ENCODE measurements at regions not wholly inside any gene's neighbourhood (a gene's known extent, or its start where the extent isn't known, plus 50 kb on each side); places are given as distances from the start of the nearest gene placed in this dataset.
"Not testable (repeated sequence)": the region's sequence is repeated elsewhere in the genome, so short reads cannot be mapped to it uniquely, and the experiment has no call there.

DNA sequence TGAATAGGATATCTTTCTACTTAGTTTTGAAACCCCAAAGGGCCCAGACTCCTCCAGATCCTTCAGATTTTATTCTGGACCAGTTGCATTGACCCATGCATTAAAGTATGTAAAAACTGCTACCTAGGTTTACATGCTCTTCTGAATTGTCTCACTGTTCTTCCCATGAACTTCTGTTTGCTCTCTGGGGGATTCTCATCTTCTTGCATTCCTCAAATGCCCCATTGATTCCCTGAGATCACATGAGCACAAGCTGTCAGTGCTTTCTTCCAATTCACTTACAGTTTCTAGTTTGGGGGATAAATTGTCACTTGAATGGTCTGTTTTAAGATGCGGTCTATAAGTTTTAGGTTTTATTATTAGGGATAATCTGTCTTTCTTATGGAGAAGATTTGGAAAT, 188.9 kb upstream of the KIF2B start:
- DNase-seq (ENCODE audit: low spot score), result no peak

DNA sequence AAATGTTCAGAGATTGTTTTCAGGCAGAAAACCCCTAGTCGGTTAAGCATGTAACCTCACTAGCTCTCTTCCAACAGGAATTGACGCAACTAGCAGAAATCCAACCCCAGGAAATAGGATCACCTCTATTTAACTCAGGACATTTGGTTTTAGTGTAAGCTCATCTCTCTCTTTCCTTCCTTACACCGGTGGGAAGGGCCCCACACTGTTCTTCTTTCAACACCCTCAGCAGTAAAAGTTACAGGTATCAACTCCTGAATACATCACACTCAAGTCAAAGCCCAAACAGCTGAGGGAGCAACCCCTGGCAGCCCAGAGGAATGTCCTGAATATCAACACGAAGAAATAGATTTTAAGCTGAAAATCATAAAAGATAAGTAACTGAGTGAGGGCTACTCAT, 191.2 kb upstream of the KIF2B start:
- DNase-seq (ENCODE audit: low spot score), result no peak

DNA sequence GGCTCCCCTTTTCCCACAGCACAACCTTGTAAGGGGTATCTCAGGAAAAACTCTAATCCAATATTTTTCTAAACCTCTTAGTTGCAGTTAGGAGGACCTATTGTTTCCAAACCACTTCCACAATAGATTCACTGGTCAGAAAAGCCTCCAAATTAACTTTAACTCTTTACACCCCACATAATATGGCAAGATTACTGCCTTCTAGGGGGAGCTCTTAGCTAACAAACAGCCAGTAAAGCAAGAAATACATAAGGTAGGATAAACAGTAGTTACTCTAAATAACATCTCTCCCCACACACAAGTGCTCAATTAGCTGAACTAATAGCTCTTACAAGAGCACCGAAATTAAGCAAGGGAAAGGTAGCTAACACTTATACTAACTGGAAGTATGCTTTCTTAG, 192.1 kb upstream of the KIF2B start:
- no peak for DNase-seq (ENCODE audit: low spot score)

DNA sequence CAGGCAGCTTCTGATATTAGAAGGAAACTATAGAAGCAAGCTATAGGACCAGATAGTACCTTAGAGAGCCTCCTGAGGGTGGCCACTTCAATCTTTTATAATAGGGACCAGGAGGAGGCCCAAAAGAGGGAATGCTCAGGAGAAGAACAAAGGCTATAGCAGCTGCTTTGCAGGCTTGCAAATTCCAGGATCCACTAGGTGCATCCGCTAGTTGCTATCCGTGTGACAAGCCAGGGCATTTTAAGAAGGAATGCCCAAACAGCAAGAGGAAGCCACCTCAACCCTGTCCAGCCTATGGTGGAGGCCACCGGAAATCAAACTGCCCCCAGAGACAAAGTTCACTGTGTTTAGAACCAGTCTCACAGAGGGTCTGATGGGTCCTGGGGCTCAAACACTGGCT, 192.6 kb upstream of the KIF2B start:
- DNase-seq (ENCODE audit: low spot score), result no peak

DNA sequence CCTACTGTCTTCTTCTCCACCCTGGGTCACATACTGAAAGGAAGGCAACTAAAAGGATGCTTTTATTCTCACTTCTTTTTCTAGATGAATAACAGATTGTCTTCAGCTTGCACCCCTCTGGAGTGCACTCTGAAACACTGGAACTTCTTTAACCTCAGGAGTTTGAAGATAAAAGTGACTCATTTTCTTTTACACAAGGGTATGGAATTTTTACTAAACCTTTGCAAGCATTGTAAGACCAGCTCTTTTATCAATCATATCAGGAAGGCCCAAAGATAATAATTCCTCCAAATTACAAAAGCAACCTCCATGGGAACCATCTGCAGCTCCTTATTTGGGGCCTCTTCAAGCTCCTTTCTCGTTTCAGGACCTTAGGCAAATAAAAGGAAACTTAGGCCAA, 193.5 kb upstream of the KIF2B start:
- no peak for DNase-seq (ENCODE audit: low spot score)

DNA sequence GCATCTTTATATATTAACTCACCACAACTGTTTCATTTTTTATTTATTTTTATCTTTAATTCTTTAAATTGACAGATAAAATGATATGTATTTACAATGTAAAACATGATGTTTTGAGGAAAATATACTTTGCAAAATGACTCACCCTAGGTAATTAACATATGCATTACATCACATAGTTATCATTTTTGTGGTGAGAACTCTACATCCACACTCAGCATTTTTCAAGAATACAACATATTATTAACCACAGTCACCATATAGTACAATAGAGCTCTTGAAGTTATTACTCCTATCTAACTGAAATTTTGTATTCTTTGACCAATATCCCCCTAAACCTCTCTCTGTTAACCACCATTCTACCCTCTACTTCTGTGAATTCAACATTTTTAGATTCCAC, 194.7 kb upstream of the KIF2B start:
- DNase-seq (ENCODE audit: low spot score), result no peak

DNA sequence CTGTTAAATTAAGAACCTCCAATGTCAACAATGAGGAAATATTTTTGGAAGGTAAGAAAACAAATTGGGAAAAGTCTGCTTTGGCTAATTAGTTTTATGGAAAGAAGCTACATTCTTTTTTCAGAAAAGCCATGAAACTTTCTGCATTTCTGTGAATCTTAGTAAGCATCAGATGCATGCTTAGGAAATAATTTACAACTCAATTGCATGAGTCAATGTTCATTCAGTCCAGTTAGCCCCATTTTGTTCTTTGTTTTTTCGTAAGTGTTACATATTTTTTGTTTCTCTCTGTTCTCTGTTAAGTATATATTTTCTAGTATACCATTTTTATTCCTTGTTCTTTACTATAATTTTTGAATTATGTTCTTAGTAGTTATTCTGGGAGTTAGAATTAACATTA, 195.2 kb upstream of the KIF2B start:
- no peak for DNase-seq (ENCODE audit: low spot score)

DNA sequence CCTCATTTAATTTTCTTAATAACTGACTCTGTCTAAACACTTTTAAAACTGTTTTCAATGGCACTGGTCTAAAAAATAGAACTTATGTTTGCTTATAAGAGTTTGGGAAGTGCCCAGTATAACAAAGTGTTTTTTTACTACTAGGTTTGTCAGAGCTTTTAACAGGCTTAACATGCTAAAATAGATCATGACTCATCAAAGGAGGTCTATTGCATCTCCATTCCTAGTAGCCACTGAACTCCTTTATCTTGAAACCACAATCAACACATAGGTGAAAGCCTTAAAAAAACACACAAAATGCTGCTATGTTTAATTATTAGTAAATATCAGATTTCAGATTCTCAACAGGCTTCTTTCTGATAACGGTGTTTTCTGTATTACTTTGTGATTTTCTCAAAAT, 196.4 kb upstream of the KIF2B start:
- no peak for DNase-seq (ENCODE audit: low spot score)

DNA sequence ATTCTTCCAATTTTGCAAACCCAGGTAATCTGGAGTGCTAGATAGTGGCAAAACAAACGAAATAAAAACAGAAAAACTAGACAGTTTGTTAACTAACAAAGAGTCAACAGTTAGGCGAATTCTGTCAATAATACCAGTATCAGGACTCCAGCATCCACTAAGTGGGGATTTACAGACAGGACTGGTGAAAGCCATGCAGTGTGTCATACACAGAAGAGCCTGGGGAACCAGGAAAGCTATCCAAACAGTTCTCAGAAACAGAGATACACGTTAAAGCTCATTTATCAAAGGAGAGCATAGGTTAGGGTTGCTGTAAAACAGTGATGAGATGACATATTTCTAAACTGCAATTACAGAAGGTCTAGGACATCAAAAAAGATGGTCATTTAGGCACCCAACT, 203.7 kb upstream of the KIF2B start:
- DNase-seq (ENCODE audit: low spot score), result no peak

DNA sequence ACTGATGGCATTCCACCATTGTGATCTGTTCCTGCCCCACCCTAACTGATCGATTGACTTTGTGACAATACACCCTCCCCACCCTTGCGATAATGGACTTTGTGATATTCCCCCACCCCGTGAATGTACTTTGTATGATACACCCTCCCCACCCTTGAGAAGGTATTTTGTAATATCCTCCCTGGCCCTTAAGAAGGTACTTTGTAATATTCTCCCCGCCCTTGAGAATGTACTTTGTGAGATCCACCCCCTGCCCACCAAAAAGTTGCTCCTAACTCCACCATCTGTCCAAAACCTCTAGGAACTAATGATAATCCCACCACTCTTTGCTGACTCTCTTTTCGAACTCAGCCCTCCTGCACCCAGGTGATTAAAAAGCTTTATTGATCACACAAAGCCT, 214.5 kb upstream of the KIF2B start:
- DNase-seq (ENCODE audit: low spot score), result not testable (repeated sequence)

DNA sequence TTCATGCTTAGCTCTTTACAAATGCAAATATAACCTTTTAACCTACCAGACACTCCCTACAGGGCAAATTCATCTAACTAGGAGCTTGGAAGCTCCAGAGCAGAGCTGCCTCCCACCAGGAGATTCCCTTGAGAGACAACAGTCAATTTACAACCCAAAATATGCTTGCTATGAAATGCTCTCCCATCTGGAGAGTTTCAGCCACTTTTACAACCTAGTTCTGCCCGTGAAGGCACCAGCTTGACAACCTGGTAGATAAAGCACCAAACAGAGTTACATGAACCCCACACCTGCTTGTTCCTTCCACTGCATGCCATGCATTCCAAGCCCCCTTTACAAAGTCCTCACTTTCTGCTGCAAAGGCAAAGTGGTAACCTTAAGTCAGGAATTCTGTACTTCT, 215.3 kb upstream of the KIF2B start:
- no peak for DNase-seq (ENCODE audit: low spot score)

DNA sequence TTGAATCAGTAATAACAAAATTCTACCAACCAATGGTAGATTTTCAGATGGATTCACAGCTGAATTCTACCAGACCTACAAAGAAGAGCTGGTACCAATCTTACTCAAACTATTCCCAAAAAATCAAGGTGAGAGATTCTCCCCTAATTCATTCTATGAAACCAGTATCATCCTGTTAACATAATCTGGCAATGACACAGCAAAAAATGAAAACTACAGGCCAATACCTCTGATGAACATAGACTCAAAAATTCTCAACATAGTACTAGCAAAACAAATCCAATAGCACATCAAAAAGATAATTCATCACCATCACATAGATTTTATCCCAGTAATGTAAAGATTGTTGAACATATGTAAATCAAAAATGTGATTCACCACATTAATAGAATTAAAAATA, 234.4 kb upstream of the KIF2B start:
- no peak for DNase-seq (ENCODE audit: low spot score)

DNA sequence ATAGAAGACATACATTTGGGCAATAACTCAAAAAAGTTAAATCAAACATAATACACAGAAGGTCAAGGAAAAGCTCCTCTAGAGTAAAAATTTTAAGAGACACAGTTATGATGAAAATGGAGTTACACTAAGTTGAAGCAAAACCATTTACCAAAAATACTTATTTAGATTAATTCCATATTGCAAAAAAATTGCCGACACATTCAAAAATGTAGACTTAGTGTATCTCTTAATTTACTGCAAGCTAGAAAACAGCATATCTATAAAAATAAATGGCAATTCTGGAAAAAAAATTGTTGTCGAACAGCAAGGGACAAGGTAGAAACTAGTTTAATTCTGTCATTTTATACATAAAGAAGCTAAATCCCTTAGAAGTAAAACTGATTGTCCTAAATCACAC, 248.7 kb upstream of the KIF2B start:
- no peak for DNase-seq (ENCODE audit: low spot score)

DNA sequence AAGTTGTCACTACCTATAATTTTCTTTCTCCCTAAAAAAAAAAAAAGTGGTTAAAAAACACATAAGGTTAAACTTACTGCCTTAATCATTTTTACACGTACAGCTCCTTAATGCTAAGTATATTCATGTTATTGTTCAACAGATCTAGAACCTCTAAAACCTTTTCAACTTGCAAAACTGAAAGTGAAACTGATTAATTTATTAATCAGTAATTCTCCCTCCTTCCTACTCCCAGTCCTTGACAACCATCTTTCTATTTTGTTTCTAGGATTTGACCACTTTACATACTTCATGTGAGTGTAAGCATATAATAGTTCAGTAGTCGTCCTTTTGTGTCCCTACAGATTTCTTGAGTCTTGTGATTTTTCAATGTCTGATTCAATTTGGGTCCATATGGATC, 251.4 kb upstream of the KIF2B start:
- DNase-seq (ENCODE audit: low spot score), result no peak

DNA sequence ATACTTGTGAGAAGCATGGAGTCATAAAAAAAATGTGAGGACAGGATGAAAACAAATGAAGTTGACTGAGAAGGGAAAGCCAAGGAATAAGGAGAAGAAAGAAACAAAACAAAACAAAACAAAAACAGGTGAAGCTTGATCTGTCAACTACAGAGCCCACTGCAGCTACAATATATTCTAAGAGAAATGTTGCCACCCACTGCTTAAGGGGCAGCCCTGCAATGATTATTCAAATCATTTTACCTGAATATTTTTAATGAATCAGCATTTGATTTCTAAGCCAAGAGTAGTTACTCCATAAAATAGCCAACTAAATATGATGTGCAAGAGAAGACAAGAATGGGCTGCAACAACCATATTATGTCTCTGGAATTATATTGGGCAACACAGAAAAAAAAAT, 252.0 kb upstream of the KIF2B start:
- no peak for DNase-seq (ENCODE audit: low spot score)

DNA sequence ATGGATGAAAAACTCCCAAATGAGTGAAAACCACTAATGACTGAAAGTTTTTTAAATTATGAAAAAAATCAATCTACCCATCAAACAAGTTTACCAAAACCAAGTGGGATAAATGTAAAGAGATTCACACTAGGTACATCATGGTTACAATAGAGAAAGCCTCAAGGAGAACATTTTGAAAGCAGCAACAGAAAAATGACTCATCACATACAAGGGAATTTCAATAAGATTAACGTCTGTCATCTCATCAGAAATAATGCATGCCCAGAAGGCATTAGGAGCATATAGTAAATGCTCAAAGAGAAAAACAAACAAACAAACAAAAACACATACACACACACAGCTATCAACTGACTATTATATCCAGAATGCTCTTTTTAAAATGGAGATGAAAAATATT, 261.8 kb upstream of the KIF2B start:
- DNase-seq (ENCODE audit: low spot score), result no peak

DNA sequence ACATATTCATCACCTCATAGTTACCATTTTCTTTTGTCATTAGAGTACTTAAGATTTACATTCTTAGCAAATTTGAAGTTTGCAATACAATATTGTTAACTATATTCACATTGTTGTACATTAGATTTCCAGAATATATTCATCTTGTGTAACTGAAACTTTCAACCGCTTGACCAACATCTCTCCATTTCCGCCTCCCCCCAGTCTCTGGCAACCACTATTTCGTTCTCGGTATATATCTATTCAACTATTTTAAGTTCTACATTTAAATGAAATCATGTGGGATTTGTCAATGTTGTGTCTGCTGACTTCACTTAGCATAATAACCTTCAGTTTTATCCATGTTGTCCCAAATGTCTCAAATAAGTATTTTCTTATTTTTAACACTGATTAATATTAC, 274.5 kb upstream of the KIF2B start:
- no peak for DNase-seq (ENCODE audit: low spot score)

DNA sequence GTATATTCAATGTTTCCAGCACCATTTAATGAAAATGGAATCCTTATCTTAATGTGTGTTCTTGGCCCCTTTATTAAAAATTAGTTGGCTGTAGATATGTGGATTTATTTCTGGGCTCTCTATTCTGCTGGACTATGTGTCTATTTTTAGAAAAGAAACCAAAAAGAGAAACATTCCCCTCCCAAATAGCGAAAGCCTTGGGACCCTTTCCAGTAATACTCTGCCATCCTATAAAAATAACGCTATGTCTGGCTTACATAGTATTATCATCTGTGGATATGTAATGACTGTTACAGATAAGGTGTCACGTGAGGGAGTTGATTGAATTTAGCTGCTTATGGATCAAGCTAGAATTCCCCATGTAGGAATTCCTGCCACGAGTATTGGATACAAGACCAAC, 279.3 kb upstream of the KIF2B start:
- no peak for DNase-seq (ENCODE audit: low spot score)

DNA sequence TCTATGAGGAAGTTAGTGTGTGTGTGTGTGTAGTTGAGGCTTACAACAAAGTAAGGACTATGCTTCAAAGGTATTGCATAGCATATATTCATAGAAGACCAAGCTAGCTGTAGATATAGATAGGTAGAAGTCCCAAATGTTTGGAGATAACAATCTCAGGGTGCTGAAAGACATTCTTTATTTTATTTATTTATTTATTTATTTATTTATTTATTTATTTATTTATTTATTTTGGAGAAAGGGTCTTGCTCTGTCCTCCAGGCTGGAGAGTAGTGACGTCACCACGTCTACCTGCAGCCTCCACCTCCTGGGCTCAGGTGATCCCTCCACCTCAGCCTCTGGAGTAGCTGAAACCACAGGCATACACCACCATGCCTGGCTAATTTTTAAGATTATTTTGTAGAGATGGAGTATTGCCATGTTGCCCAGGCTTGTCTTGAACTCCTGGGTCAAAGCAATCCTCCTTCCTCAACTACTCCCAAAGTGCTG, 284.6 kb upstream of the KIF2B start:
- DNase-seq (ENCODE audit: low spot score), result no peak

DNA sequence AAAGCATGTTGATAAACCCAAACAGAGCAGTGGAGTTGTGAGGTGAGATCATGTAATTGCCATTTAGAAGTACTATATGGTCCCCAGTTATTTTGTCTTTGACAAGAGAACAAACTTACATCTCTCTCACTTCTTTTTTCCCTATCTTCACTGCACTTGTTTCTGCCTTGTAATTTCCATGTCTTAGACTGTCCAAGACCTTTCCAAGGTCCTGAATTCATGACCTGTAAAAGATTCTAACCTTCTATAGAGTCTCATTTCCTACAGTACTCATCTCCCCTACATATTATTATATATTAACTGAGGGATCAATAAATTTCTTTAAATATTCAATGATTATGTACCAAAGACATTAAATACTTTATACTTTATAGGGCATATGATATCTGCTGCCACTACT, 295.3 kb upstream of the KIF2B start:
- DNase-seq (ENCODE audit: low spot score), result no peak

DNA sequence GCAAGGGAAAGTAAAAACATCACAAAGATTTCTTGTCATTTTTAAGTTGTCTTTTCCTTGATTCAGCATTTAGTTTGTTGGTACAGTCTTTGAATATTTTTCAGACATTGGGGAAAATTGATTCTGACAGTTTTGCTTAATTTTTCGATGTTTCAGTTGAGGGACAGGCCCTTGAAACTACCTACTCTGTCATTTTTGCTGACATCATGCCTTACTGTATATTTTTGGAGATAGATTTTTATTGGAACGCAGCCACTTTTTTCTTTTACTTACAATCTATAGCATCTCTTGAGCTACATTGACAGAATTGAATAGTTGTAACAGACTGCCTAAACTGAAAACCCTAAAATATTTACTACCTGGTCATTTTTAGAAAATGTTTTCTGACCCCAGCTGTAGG, 297.1 kb upstream of the KIF2B start:
- no peak for DNase-seq (ENCODE audit: low spot score)

DNA sequence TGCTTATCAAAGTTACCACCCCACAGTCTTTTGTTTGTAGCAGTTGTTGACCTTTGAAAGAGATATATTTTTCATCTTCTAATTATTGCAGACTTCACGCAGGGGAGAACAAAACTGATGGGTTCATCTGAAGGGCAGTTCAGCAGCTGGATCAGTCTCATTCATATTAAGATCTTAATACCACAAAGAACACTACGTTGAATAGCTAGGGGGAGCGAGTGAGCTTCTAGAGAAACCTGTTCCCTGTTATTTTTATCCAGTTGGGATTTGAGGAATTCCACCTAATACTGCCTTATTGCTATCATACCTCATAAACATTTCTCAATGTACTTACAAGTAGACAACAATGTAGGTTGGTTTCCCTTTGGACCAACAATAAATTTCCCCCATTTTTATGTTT, 306.1 kb upstream of the KIF2B start:
- no peak for DNase-seq (ENCODE audit: low spot score)

DNA sequence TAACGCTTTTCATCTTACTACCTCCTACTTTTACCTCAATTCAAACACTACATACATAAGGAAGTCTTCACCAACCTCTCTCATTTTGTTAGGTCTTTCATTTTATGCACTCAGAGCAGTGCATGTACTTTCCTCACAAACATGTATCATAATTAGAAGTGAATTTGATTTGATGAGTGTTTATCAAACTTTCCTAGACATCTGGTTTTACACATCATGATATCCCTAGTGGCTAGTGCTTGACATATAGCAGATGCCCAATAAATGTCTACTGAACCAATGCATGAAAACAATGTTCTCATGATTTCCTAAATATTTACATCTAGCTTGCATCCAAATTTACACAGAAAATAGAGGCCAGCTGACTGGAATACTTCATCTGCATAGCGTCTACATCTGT, 323.4 kb upstream of the KIF2B start:
- DNase-seq (ENCODE audit: low spot score), result no peak

DNA sequence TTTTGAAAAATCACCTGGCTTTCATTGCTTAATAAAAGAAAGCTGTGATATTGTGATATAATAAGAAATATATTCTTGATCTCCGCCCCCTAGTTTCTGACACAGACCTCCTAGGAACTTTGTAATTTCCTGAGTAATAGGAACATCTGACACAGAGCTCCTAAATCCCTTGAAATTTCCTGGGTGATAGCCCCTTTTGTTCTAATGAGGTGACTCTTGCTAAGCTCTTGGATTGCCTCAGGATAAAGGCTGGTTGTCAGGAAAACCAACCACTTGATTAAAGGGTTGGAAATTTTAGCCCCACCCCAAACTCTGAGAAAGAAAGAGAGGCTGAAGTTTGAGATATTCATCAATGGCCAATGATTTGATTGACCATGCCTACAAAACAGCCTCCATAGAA, 326.4 kb upstream of the KIF2B start:
- no peak for DNase-seq (ENCODE audit: low spot score)

DNA sequence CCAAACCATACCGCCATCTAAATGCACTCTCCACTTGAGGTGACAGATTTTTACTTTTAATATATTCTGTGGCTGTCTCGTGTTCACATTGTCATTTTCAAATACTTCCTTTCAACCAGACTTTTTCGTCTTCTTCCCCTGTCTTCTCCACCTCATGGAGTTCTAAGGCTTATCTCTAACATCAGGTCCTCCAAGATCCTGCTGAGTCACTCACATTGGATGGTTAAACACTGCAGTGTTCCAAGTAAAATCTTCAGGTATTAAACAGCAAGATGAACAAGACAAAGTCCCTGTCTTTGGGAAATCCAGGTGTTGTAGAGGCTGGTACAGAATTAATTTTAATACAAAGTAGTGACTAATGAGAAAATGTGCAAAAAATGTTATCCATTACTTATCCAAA, 330.2 kb upstream of the KIF2B start:
- no peak for DNase-seq (ENCODE audit: low spot score)
